IPS DF 6.9 (cell line): ENCODE measurements at regions not wholly inside any gene's neighbourhood (a gene's known extent, or its start where the extent isn't known, plus 50 kb on each side); places are given as distances from the start of the nearest gene placed in this dataset.

ENCODE experiments used
- DNase-seq: peaks from one replicate; pipeline ENCODE4 v3.0.0-alpha.2; 2013; ENCODE audit warnings: low read depth, low spot score
- H3K27ac ChIP-seq: one replicate; pipeline ENCODE4 v1.5.1; 2013; ENCODE audit warnings: low read length, control low read depth
- H3K27me3 ChIP-seq: 2 replicates; pipeline ENCODE4 v1.6.1; 2013; ENCODE audit warnings: mild to moderate bottlenecking, low read length; ENCODE audit not compliant: control insufficient read depth, insufficient read depth
- H3K36me3 ChIP-seq: 2 replicates; pipeline ENCODE4 v1.6.1; 2013; ENCODE audit warnings: low read length; ENCODE audit not compliant: control insufficient read depth, insufficient read depth
- H3K4me1 ChIP-seq: 2 replicates; pipeline ENCODE4 v1.6.1; 2013; ENCODE audit warnings: low read length; ENCODE audit not compliant: control insufficient read depth, insufficient read depth
- H3K4me3 ChIP-seq: 2 replicates; pipeline ENCODE4 v1.5.1; 2013; ENCODE audit warnings: mild to moderate bottlenecking, low read length
- H3K9me3 ChIP-seq: 2 replicates; pipeline ENCODE4 v1.6.1; 2013; ENCODE audit warnings: low read length, inconsistent platforms; ENCODE audit not compliant: control insufficient read depth, insufficient read depth
- WGBS: extraction: QIAGEN DNeasy Blood & Tissue Kit; methylation state at CpG from one replicate; pipeline ENCODE4 v1.1.7; 2013; ENCODE audit warnings: mixed read lengths, missing lambda C conversion rate; ENCODE audit not compliant: insufficient read length, insufficient coverage; 5-methylcytosine and 5-hydroxymethylcytosine counted together

- H3K36me3 ChIP-seq: no peaks in the 10 kb centered on the region
- H3K4me1 ChIP-seq: no peaks in the 10 kb centered on the region
- H3K4me3 ChIP-seq: no peak overlapping the region
- no CpG with 5 or more reads among the region's 6 CpGs for WGBS
- no peaks in the 10 kb centered on the region for H3K9me3 ChIP-seq
- no peak for DNase-seq
- H3K27me3 ChIP-seq: no peaks in the 10 kb centered on the region
- no peak overlapping the region for H3K27ac ChIP-seq
Measured at GRCh38 chr2:102910724-102911123, 148.9 kb downstream of the TMEM182 start.

GRCh38 chr2:102915128-102915527 lies 153.3 kb downstream of the TMEM182 start:
- Histone ChIP-seq H3K36me3 (no peaks in the 10 kb centered on the region), H3K4me3 (no peak overlapping the region), H3K27me3 (no peaks in the 10 kb centered on the region), H3K4me1 (no peaks in the 10 kb centered on the region), H3K9me3 (peaks cover 4% of the 10 kb centered on the region), H3K27ac (no peak overlapping the region)
- WGBS: no CpG with 5 or more reads among the region's 2 CpGs
- no peak for DNase-seq

GRCh38 chr2:102922321-102922720 lies 160.5 kb downstream of the TMEM182 start:
- WGBS: no CpG with 5 or more reads among the region's 4 CpGs

GRCh38 chr2:102925003-102925402 lies 163.2 kb downstream of the TMEM182 start:
- Histone ChIP-seq H3K36me3 (no peaks in the 10 kb centered on the region), H3K4me3 (no peak overlapping the region), H3K27ac (no peak overlapping the region), H3K27me3 (no peaks in the 10 kb centered on the region), H3K9me3 (no peaks in the 10 kb centered on the region), H3K4me1 (no peaks in the 10 kb centered on the region)
- WGBS: no CpG with 5 or more reads among the region's 7 CpGs
- no peak for DNase-seq

More at GRCh38 chr2:102922321-102922720, 160.5 kb downstream of the TMEM182 start:
- no peaks in the 10 kb centered on the region for H3K9me3 ChIP-seq
- no peak for DNase-seq
- no peaks in the 10 kb centered on the region for H3K27me3 ChIP-seq
- no peak overlapping the region for H3K4me3 ChIP-seq
- H3K36me3 ChIP-seq: no peaks in the 10 kb centered on the region
- H3K27ac ChIP-seq: no peak overlapping the region
- H3K4me1 ChIP-seq: no peaks in the 10 kb centered on the region

- Histone ChIP-seq H3K27ac (no peak overlapping the region), H3K36me3 (no peaks in the 10 kb centered on the region), H3K4me3 (no peak overlapping the region), H3K9me3 (no peaks in the 10 kb centered on the region), H3K27me3 (no peaks in the 10 kb centered on the region), H3K4me1 (no peaks in the 10 kb centered on the region)
- DNase-seq: no peak
- WGBS: no CpG with 5 or more reads among the region's 5 CpGs
Measured at GRCh38 chr2:102927854-102928267, 166.0 kb downstream of the TMEM182 start.

GRCh38 chr2:102929721-102930120 lies 167.9 kb downstream of the TMEM182 start:
- WGBS: no CpG with 5 or more reads among the region's 2 CpGs

GRCh38 chr2:102932501-102932900 lies 170.7 kb downstream of the TMEM182 start:
- no peak overlapping the region for H3K4me3 ChIP-seq
- no peaks in the 10 kb centered on the region for H3K36me3 ChIP-seq
- H3K27me3 ChIP-seq: no peaks in the 10 kb centered on the region
- H3K4me1 ChIP-seq: no peaks in the 10 kb centered on the region
- no peaks in the 10 kb centered on the region for H3K9me3 ChIP-seq
- WGBS: no CpG with 5 or more reads among the region's 6 CpGs
- DNase-seq: no peak
- no peak overlapping the region for H3K27ac ChIP-seq

More at GRCh38 chr2:102929721-102930120, 167.9 kb downstream of the TMEM182 start:
- Histone ChIP-seq H3K27ac (no peak overlapping the region), H3K36me3 (no peaks in the 10 kb centered on the region), H3K4me1 (no peaks in the 10 kb centered on the region), H3K9me3 (no peaks in the 10 kb centered on the region), H3K4me3 (no peak overlapping the region), H3K27me3 (no peaks in the 10 kb centered on the region)
- no peak for DNase-seq

- no CpG with 5 or more reads among the region's 1 CpG for WGBS
Measured at GRCh38 chr2:102939207-102939606, 177.4 kb downstream of the TMEM182 start.

GRCh38 chr2:102940684-102941083 lies 178.9 kb downstream of the TMEM182 start:
- Histone ChIP-seq H3K9me3 (no peaks in the 10 kb centered on the region), H3K27me3 (no peaks in the 10 kb centered on the region), H3K36me3 (no peaks in the 10 kb centered on the region), H3K4me3 (no peak overlapping the region), H3K4me1 (no peaks in the 10 kb centered on the region), H3K27ac (no peak overlapping the region)
- WGBS: no CpG with 5 or more reads among the region's 3 CpGs
- DNase-seq: no peak

More at GRCh38 chr2:102939207-102939606, 177.4 kb downstream of the TMEM182 start:
- Histone ChIP-seq H3K9me3 (no peaks in the 10 kb centered on the region), H3K27me3 (no peaks in the 10 kb centered on the region), H3K4me3 (no peak overlapping the region), H3K27ac (no peak overlapping the region), H3K4me1 (no peaks in the 10 kb centered on the region), H3K36me3 (no peaks in the 10 kb centered on the region)
- DNase-seq: no peak

- Histone ChIP-seq H3K27ac (no peak overlapping the region), H3K36me3 (no peaks in the 10 kb centered on the region), H3K9me3 (no peaks in the 10 kb centered on the region), H3K27me3 (no peaks in the 10 kb centered on the region), H3K4me3 (no peak overlapping the region), H3K4me1 (no peaks in the 10 kb centered on the region)
- no peak for DNase-seq
- no CpG with 5 or more reads among the region's 3 CpGs for WGBS
Measured at GRCh38 chr2:102942107-102942506, 180.3 kb downstream of the TMEM182 start.

GRCh38 chr2:102943251-102943650 lies 181.4 kb downstream of the TMEM182 start:
- Histone ChIP-seq H3K36me3 (no peaks in the 10 kb centered on the region), H3K27ac (no peak overlapping the region), H3K4me3 (no peak overlapping the region), H3K9me3 (no peaks in the 10 kb centered on the region), H3K27me3 (no peaks in the 10 kb centered on the region), H3K4me1 (no peaks in the 10 kb centered on the region)
- no peak for DNase-seq
- no CpG with 5 or more reads among the region's 2 CpGs for WGBS
